Prostate gland (tissue), 2 donors: ENCODE measurements at regions not wholly inside any gene's neighbourhood (a gene's known extent, or its start where the extent isn't known, plus 50 kb on each side); places are given as distances from the start of the nearest gene placed in this dataset.

ENCODE experiments used
- DNase-seq: peaks from one replicate; pipeline ENCODE4 v3.0.0-alpha.2; 2019; ENCODE audit warnings: low spot score
- H3K27ac ChIP-seq, 2 donors: fragments of 200-600 bp; sonication (generic); 2 replicates each; pipeline ENCODE4 v1.5.1; 2017 to 2019
- H3K27me3 ChIP-seq: fragments of 200-600 bp; sonication (generic); replicated peaks from 2 replicates; pipeline ENCODE4 v1.5.1; 2019; ENCODE audit not compliant: insufficient read depth
- H3K36me3 ChIP-seq, 2 donors: fragments of 200-600 bp; sonication (generic); 1 replicate in 1 of 2; 2 replicates in 1 of 2; pipeline versions ENCODE4 v1.5.1 to v1.8.1; 2017 to 2019
- H3K4me1 ChIP-seq: fragments of 200-600 bp; sonication (generic); replicated peaks from 2 replicates; pipeline ENCODE4 v1.5.1; 2019
- H3K4me3 ChIP-seq, 2 donors: fragments of 200-600 bp; sonication (generic); 2 replicates each; pipeline ENCODE4 v1.5.1; 2017 to 2019
- H3K9me3 ChIP-seq: fragments of 200-600 bp; sonication (generic); 2 replicates; pipeline ENCODE4 v1.5.1; 2017
- CTCF ChIP-seq, 4 experiments: fragments of 200-600 bp in 2 of 4; fragments of 450-650 bp in 2 of 4; sonication (generic) in 2 of 4; IDR thresholded peaks; 1 replicate in 3 of 4; 2 replicates in 1 of 4; pipeline ENCODE4 v1.5.1; 2016 to 2019; ENCODE audit warnings: antibody characterized with exemption in 4 of 4, mild to moderate bottlenecking in 2 of 4, moderate library complexity in 2 of 4
- POLR2A ChIP-seq: fragments of 450-650 bp; IDR thresholded peaks from one replicate; pipeline ENCODE4 v1.6.1; 2016; ENCODE audit warnings: antibody characterized with exemption, mild to moderate bottlenecking
- POLR2AphosphoS5 ChIP-seq: sonication (generic); formaldehyde crosslinking; IDR thresholded peaks from one replicate; pipeline ENCODE4 v1.6.1; 2017; ENCODE audit warnings: antibody characterized with exemption
- WGBS: methylation state at CpG from one replicate; pipeline ENCODE4 v1.1.5; 2018; 5-methylcytosine and 5-hydroxymethylcytosine counted together
- intact Hi-C: fragments of 100-400 bp; cut with DNase I; formaldehyde crosslinking; loops from one replicate; pipeline ENCODE4 v1.14.2; 2022

GRCh38 chrX:39639871-39640270, 457.9 kb downstream of the BCOR start:
- intact Hi-C loops, result no loop called here
- H3K9me3 ChIP-seq, result no peaks in the 10 kb centered on the region
- no peaks in the 10 kb centered on the region for H3K4me1 ChIP-seq
- no peak for TF ChIP-seq CTCF (IDR thresholded peaks at IDR 0.05)
- no peak for TF ChIP-seq POLR2A
- no peak for TF ChIP-seq POLR2AphosphoS5
- no peaks in the 10 kb centered on the region for H3K27me3 ChIP-seq
- no peaks in the 10 kb centered on the region for H3K36me3 ChIP-seq
- no peak for DNase-seq
- H3K27ac ChIP-seq, result no peak overlapping the region
- WGBS, result 100% methylated on average over 4 of the region's 4 CpGs
- H3K4me3 ChIP-seq, result no peak overlapping the region

- TF ChIP-seq CTCF (IDR thresholded peaks at IDR 0.05) (no peak), POLR2A (no peak), POLR2AphosphoS5 (no peak)
- intact Hi-C loops, result no loop called here
- Histone ChIP-seq H3K27ac (no peak overlapping the region), H3K9me3 (no peaks in the 10 kb centered on the region), H3K27me3 (no peaks in the 10 kb centered on the region), H3K4me3 (no peak overlapping the region), H3K36me3 (no peaks in the 10 kb centered on the region), H3K4me1 (no peaks in the 10 kb centered on the region)
- DNase-seq, result no peak
- WGBS, result 90% methylated on average over 2 of the region's 2 CpGs
Measured at GRCh38 chrX:39640866-39641265, 456.9 kb downstream of the BCOR start.

- H3K27ac ChIP-seq, result no peak overlapping the region
- WGBS, result 27% methylated on average over 10 of the region's 10 CpGs
- H3K9me3 ChIP-seq, result no peaks in the 10 kb centered on the region
Measured at GRCh38 chrX:39642071-39642470, 455.7 kb downstream of the BCOR start.

GRCh38 chrX:39643550-39643949, 454.2 kb downstream of the BCOR start:
- WGBS, result 100% methylated on average over 3 of the region's 3 CpGs
- no peak for DNase-seq
- Histone ChIP-seq H3K4me3 (no peak overlapping the region), H3K36me3 (no peaks in the 10 kb centered on the region), H3K27ac (no peak overlapping the region), H3K4me1 (no peaks in the 10 kb centered on the region), H3K27me3 (no peaks in the 10 kb centered on the region), H3K9me3 (no peaks in the 10 kb centered on the region)
- intact Hi-C loops, result no loop called here
- TF ChIP-seq POLR2AphosphoS5 (no peak), POLR2A (no peak), CTCF (IDR thresholded peaks at IDR 0.05) (no peak)

More at GRCh38 chrX:39642071-39642470, 455.7 kb downstream of the BCOR start:
- no peaks in the 10 kb centered on the region for H3K4me1 ChIP-seq
- intact Hi-C loops, result no loop called here
- no peak overlapping the region for H3K4me3 ChIP-seq
- H3K27me3 ChIP-seq, result no peaks in the 10 kb centered on the region
- TF ChIP-seq POLR2AphosphoS5, result no peak
- TF ChIP-seq POLR2A, result no peak
- TF ChIP-seq CTCF (IDR thresholded peaks at IDR 0.05), result no peak
- DNase-seq, result no peak
- H3K36me3 ChIP-seq, result no peaks in the 10 kb centered on the region

- H3K27ac ChIP-seq, result no peak overlapping the region
- H3K27me3 ChIP-seq, result no peaks in the 10 kb centered on the region
- 39% methylated on average over 21 of the region's 21 CpGs for WGBS
Measured at GRCh38 chrX:39645178-39645895, 452.4 kb downstream of the BCOR start.

More at GRCh38 chrX:39645178-39645895, 452.4 kb downstream of the BCOR start:
- intact Hi-C loops, result no loop called here
- TF ChIP-seq CTCF (IDR thresholded peaks at IDR 0.05), result no peak
- TF ChIP-seq POLR2AphosphoS5, result no peak
- TF ChIP-seq POLR2A, result no peak
- H3K36me3 ChIP-seq, result no peaks in the 10 kb centered on the region
- H3K9me3 ChIP-seq, result no peaks in the 10 kb centered on the region
- no peak for DNase-seq
- no peaks in the 10 kb centered on the region for H3K4me1 ChIP-seq
- no peak overlapping the region for H3K4me3 ChIP-seq
